ENCODE measurements at regions not wholly inside any gene's neighbourhood (a gene's known extent, or its start where the extent isn't known, plus 50 kb on each side); places are given as distances from the start of the nearest gene placed in this dataset.

DNA sequence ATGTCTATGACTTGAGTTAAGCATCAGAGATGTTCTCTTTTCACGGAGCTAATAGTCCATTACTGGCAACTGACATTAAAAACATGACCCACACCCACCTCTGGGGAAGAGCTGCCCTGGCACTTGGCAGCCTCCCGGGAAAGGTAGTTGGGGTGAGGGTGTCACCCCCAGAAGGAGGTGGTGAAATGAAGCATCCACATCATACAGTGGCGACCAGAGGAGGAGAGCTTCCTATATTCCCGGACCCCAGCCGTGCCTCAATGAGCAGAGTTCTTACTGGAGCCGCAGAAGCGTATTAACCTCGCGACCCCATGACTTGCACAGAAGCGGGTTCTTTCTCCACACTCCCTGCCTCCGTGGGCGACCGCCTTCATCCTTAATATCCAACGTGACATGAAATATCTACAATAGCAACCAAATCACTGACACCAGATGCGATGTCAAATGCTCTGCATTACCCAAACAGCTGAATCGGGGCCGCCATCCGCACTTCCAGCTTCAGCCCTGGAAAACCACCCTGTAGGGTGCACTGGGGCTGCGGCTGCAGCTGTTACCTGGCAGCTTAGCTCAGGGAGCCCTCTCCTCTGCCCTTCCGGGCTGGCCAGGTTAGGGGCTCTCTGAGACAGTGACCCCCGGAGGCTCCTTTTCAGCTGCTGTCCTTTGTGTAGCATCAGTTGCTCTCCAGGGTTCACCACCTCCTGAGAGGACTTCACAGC, 103.1 kb upstream of the PARD3 start:
- Histone ChIP-seq H3K4me3 (replicated peaks; ENCODE audit: insufficient read depth, low read length) (no peak overlapping the region), H3K27me3 (ENCODE audit: insufficient read depth, poor library complexity, severe bottlenecking) (no peaks in the 10 kb centered on the region), H3K27ac (replicated peaks) (no peak overlapping the region)
- TF ChIP-seq GABPA (IDR thresholded peaks at IDR 0.05; ENCODE audit: low read depth) (no peak), SPI1 (IDR thresholded peaks at IDR 0.05; ENCODE audit: borderline replicate concordance, low read depth) (no peak), POLR2AphosphoS5 (IDR thresholded peaks at IDR 0.05; ENCODE audit: low read depth) (no peak)
- TF ChIP-seq, protein P1, sequence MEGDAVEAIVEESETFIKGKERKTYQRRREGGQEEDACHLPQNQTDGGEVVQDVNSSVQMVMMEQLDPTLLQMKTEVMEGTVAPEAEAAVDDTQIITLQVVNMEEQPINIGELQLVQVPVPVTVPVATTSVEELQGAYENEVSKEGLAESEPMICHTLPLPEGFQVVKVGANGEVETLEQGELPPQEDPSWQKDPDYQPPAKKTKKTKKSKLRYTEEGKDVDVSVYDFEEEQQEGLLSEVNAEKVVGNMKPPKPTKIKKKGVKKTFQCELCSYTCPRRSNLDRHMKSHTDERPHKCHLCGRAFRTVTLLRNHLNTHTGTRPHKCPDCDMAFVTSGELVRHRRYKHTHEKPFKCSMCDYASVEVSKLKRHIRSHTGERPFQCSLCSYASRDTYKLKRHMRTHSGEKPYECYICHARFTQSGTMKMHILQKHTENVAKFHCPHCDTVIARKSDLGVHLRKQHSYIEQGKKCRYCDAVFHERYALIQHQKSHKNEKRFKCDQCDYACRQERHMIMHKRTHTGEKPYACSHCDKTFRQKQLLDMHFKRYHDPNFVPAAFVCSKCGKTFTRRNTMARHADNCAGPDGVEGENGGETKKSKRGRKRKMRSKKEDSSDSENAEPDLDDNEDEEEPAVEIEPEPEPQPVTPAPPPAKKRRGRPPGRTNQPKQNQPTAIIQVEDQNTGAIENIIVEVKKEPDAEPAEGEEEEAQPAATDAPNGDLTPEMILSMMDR (IDR thresholded peaks at IDR 0.05; ENCODE audit: insufficient read depth, low read length), result no peak
- TF ChIP-seq, protein P2, sequence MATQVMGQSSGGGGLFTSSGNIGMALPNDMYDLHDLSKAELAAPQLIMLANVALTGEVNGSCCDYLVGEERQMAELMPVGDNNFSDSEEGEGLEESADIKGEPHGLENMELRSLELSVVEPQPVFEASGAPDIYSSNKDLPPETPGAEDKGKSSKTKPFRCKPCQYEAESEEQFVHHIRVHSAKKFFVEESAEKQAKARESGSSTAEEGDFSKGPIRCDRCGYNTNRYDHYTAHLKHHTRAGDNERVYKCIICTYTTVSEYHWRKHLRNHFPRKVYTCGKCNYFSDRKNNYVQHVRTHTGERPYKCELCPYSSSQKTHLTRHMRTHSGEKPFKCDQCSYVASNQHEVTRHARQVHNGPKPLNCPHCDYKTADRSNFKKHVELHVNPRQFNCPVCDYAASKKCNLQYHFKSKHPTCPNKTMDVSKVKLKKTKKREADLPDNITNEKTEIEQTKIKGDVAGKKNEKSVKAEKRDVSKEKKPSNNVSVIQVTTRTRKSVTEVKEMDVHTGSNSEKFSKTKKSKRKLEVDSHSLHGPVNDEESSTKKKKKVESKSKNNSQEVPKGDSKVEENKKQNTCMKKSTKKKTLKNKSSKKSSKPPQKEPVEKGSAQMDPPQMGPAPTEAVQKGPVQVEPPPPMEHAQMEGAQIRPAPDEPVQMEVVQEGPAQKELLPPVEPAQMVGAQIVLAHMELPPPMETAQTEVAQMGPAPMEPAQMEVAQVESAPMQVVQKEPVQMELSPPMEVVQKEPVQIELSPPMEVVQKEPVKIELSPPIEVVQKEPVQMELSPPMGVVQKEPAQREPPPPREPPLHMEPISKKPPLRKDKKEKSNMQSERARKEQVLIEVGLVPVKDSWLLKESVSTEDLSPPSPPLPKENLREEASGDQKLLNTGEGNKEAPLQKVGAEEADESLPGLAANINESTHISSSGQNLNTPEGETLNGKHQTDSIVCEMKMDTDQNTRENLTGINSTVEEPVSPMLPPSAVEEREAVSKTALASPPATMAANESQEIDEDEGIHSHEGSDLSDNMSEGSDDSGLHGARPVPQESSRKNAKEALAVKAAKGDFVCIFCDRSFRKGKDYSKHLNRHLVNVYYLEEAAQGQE (IDR thresholded peaks at IDR 0.05; ENCODE audit: insufficient replicate concordance, low read depth), result no peak
- no peak for DNase-seq (ENCODE audit: low read depth in 1 of 2, low spot score in 1 of 2)

DNA sequence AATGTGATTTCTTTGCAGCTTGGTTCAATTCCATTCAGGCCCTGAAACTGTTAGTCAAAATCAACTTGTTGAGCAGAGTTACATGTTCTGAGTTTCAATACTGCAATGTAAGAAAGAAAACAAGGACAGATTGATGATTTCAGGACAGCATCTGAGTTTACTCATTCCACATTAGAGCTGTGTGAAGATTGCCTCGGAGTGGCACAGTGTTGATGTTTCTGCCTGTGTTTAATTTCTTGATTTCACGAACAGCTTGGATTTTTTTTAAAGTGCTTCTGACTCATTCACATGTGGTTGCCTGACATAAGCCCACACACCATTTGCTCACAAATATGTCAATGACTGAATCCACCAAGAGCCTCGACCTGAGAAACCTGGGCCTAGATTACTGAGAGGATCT, 101.2 kb upstream of the PARD3 start:
- H3K4me3 ChIP-seq (replicated peaks; ENCODE audit: insufficient read depth, low read length), result no peak overlapping the region
- no peaks in the 10 kb centered on the region for H3K27me3 ChIP-seq (ENCODE audit: insufficient read depth, poor library complexity, severe bottlenecking)
- DNase-seq (ENCODE audit: low read depth in 1 of 2, low spot score in 1 of 2), result no peak
- TF ChIP-seq, protein P2 (IDR thresholded peaks at IDR 0.05; ENCODE audit: insufficient replicate concordance, low read depth), result no peak
- no peak for TF ChIP-seq GABPA (IDR thresholded peaks at IDR 0.05; ENCODE audit: low read depth)
- no peak overlapping the region for H3K27ac ChIP-seq (replicated peaks)

DNA sequence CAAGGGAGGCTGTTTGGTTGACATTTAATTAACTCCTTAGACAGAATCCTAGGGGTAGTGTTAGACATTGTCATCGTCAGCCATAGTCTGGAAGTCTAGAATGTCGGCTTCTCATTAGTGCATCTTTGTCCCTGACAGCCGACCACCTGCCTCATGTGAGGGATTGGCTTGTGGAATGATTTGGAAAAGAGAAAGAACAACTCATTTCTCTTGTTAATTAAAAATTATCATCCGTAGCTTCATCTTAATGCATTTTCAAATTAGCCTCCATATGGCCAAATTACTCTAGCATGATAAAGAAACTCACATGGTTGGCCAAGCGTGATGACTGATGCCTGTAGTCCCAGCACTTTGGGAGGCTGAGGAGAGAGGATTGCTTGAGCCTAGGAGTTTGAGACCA, 97.7 kb upstream of the PARD3 start:
- no peak for DNase-seq (ENCODE audit: low read depth in 1 of 2, low spot score in 1 of 2)
- TF ChIP-seq GABPA (IDR thresholded peaks at IDR 0.05; ENCODE audit: low read depth) (no peak), SPI1 (IDR thresholded peaks at IDR 0.05; ENCODE audit: borderline replicate concordance, low read depth) (no peak), POLR2AphosphoS5 (IDR thresholded peaks at IDR 0.05; ENCODE audit: low read depth) (no peak)
- TF ChIP-seq, protein P2 (IDR thresholded peaks at IDR 0.05; ENCODE audit: insufficient replicate concordance, low read depth), result no peak
- TF ChIP-seq, protein P1 (IDR thresholded peaks at IDR 0.05; ENCODE audit: insufficient read depth, low read length), result no peak
- Histone ChIP-seq H3K4me3 (replicated peaks; ENCODE audit: insufficient read depth, low read length) (no peak overlapping the region), H3K27me3 (ENCODE audit: insufficient read depth, poor library complexity, severe bottlenecking) (no peaks in the 10 kb centered on the region), H3K27ac (replicated peaks) (no peak overlapping the region)

All from HL-60 (cell line).